Peyer's patch (tissue), 4 donors: ENCODE measurements at regions not wholly inside any gene's neighbourhood (a gene's known extent, or its start where the extent isn't known, plus 50 kb on each side); places are given as distances from the start of the nearest gene placed in this dataset.

ENCODE experiments used
- POLR2A ChIP-seq, 2 donors: fragments of 450-650 bp; IDR thresholded peaks; one replicate each; pipeline ENCODE4 v1.5.1; 2017; ENCODE audit warnings: antibody characterized with exemption in 2 of 2, mild to moderate bottlenecking in 2 of 2, moderate library complexity in 2 of 2
- TF ChIP-seq, protein P1 (sequence below), 6 experiments: fragments of 450-650 bp in 4 of 6; fragments of 200-600 bp in 2 of 6; sonication (generic) in 1 of 6; IDR thresholded peaks; one replicate each; pipeline ENCODE4 v1.5.1; 2017 to 2019; ENCODE audit warnings: antibody characterized with exemption in 6 of 6, mild to moderate bottlenecking in 3 of 6, moderate library complexity in 1 of 6

GRCh38 chrX:36916941-36917340 lies 91.2 kb upstream of the FAM47C start:
- TF ChIP-seq, protein P1, sequence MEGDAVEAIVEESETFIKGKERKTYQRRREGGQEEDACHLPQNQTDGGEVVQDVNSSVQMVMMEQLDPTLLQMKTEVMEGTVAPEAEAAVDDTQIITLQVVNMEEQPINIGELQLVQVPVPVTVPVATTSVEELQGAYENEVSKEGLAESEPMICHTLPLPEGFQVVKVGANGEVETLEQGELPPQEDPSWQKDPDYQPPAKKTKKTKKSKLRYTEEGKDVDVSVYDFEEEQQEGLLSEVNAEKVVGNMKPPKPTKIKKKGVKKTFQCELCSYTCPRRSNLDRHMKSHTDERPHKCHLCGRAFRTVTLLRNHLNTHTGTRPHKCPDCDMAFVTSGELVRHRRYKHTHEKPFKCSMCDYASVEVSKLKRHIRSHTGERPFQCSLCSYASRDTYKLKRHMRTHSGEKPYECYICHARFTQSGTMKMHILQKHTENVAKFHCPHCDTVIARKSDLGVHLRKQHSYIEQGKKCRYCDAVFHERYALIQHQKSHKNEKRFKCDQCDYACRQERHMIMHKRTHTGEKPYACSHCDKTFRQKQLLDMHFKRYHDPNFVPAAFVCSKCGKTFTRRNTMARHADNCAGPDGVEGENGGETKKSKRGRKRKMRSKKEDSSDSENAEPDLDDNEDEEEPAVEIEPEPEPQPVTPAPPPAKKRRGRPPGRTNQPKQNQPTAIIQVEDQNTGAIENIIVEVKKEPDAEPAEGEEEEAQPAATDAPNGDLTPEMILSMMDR (IDR thresholded peaks at IDR 0.05) = no peak
- no peak for TF ChIP-seq POLR2A (IDR thresholded peaks at IDR 0.05)
